ENCODE measurements at regions not wholly inside any gene's neighbourhood (a gene's known extent, or its start where the extent isn't known, plus 50 kb on each side); places are given as distances from the start of the nearest gene placed in this dataset.
"Not testable (repeated sequence)": the region's sequence is repeated elsewhere in the genome, so short reads cannot be mapped to it uniquely, and the experiment has no call there.

GRCh38 chr4:125168531-125168930 is 146.2 kb upstream of the FAT4 start:
- intact Hi-C loops (cut with micrococcal nuclease) = no loop called here
- no peaks in the 10 kb centered on the region for H3K27me3 ChIP-seq (ENCODE audit: control insufficient read depth in 2 of 2, insufficient read depth in 2 of 2, low read length in 2 of 2)
- H3K79me2 ChIP-seq (ENCODE audit: insufficient read depth, low read length) = no peaks in the 10 kb centered on the region
- no peak overlapping the region for H3K4me2 ChIP-seq (replicated peaks; ENCODE audit: extremely low read depth, low read length, poor library complexity, severe bottlenecking)
- H3K4me3 Mint-ChIP-seq = no peak overlapping the region
- no peak overlapping the region for H3K4me3 ChIP-seq (replicated peaks in 1 of 3; ENCODE audit: low read depth in 2 of 3, low read length in 3 of 3)
- H3K27ac Mint-ChIP-seq = no peak overlapping the region
- no peaks in the 10 kb centered on the region for H3K4me1 ChIP-seq (ENCODE audit: control insufficient read depth in 1 of 2, insufficient read depth in 2 of 2, low read length in 2 of 2)
- H2AFZ ChIP-seq (ENCODE audit: insufficient read depth, low read depth, low read length, poor library complexity, severe bottlenecking) = no peak overlapping the region
- no peaks in the 10 kb centered on the region for H4K20me1 ChIP-seq (ENCODE audit: insufficient read depth, low read length)
- no peaks in the 10 kb centered on the region for H3K4me1 Mint-ChIP-seq
- no peak for TF ChIP-seq CTCF (IDR thresholded peaks at IDR 0.05)
- no peaks in the 10 kb centered on the region for H3K27me3 Mint-ChIP-seq (ENCODE audit: low read depth in 3 of 3)
- no peaks in the 10 kb centered on the region for H3K36me3 Mint-ChIP-seq
- no peaks in the 10 kb centered on the region for H3K36me3 ChIP-seq (replicated peaks in 1 of 2; ENCODE audit: control insufficient read depth in 1 of 2, insufficient read depth in 2 of 2, low read length in 2 of 2)
- peaks cover 0 to 7% (median 3%) of the 10 kb centered on the region in 7 donors for H3K9me3 Mint-ChIP-seq
- no peak for DNase-seq
- no peak overlapping the region for H3K27ac ChIP-seq (ENCODE audit: low read depth in 1 of 2, low read length in 2 of 2)
- no peaks in the 10 kb centered on the region for H3K9me3 ChIP-seq (replicated peaks in 1 of 2; ENCODE audit: control insufficient read depth in 1 of 2, insufficient read depth in 1 of 2, low read length in 2 of 2)
- H3K9ac ChIP-seq (ENCODE audit: insufficient read depth, low read length, poor library complexity, severe bottlenecking) = no peak overlapping the region

- H3K4me2 ChIP-seq (replicated peaks; ENCODE audit: extremely low read depth, low read length, poor library complexity, severe bottlenecking); H3K4me1 Mint-ChIP-seq; H2AFZ ChIP-seq (ENCODE audit: insufficient read depth, low read depth, low read length, poor library complexity, severe bottlenecking); H3K79me2 ChIP-seq (ENCODE audit: insufficient read depth, low read length); H3K27ac Mint-ChIP-seq; H3K36me3 Mint-ChIP-seq; H3K4me3 ChIP-seq (replicated peaks in 1 of 3; ENCODE audit: low read depth in 2 of 3, low read length in 3 of 3); H3K4me1 ChIP-seq (ENCODE audit: control insufficient read depth in 1 of 2, insufficient read depth in 2 of 2, low read length in 2 of 2); H4K20me1 ChIP-seq (ENCODE audit: insufficient read depth, low read length); intact Hi-C loops (cut with micrococcal nuclease); H3K27me3 Mint-ChIP-seq (ENCODE audit: low read depth in 3 of 3); H3K9me3 ChIP-seq (replicated peaks in 1 of 2; ENCODE audit: control insufficient read depth in 1 of 2, insufficient read depth in 1 of 2, low read length in 2 of 2); H3K27ac ChIP-seq (ENCODE audit: low read depth in 1 of 2, low read length in 2 of 2); H3K27me3 ChIP-seq (ENCODE audit: control insufficient read depth in 2 of 2, insufficient read depth in 2 of 2, low read length in 2 of 2); H3K4me3 Mint-ChIP-seq; DNase-seq; H3K36me3 ChIP-seq (replicated peaks in 1 of 2; ENCODE audit: control insufficient read depth in 1 of 2, insufficient read depth in 2 of 2, low read length in 2 of 2); H3K9ac ChIP-seq (ENCODE audit: insufficient read depth, low read length, poor library complexity, severe bottlenecking): not testable (repeated sequence)
- WGBS (ENCODE audit: insufficient coverage) = 99% methylated on average over 6 of the region's 9 CpGs
- H3K9me3 Mint-ChIP-seq = peaks cover 0 to 10% (median 2%) of the 10 kb centered on the region in 7 donors
These were observed 148.7 kb upstream of the FAT4 start for GRCh38 chr4:125166012-125166411.
